NB4 (cell line): ENCODE measurements at regions not wholly inside any gene's neighbourhood (a gene's known extent, or its start where the extent isn't known, plus 50 kb on each side); places are given as distances from the start of the nearest gene placed in this dataset.

Experiments used
- CTCF ChIP-seq: IDR thresholded peaks from one replicate; pipeline ENCODE4 v1.5.1; 2012; ENCODE audit warnings: low read depth, low read length
- POLR2A ChIP-seq: IDR thresholded peaks from 2 replicates; pipeline ENCODE4 v1.6.1; 2011; ENCODE audit warnings: mild to moderate bottlenecking; ENCODE audit not compliant: insufficient read length; ENCODE audit errors: extremely low read depth

- TF ChIP-seq CTCF (no peak), POLR2A (no peak)
Observed at GRCh38 chr4:18296411-18296810, 274.9 kb upstream of the LCORL start.
